H1 (cell line): ENCODE measurements at regions not wholly inside any gene's neighbourhood (a gene's known extent, or its start where the extent isn't known, plus 50 kb on each side); places are given as distances from the start of the nearest gene placed in this dataset.

Experiments
- CTCF ChIA-PET: fragments of 300-600 bp; sonication (Branson Sonifier 250); formaldehyde crosslinking; loops from one replicate; lab custom pipeline; 2021; ENCODE audit not compliant: partially characterized antibody; lab: Charles Lee
- POLR2A ChIA-PET: fragments of 300-600 bp; sonication (Branson Sonifier 250); formaldehyde crosslinking; loops from one replicate; lab custom pipeline; 2021; ENCODE audit warnings: inconsistent platforms; ENCODE audit not compliant: partially characterized antibody; lab: Charles Lee
- DNase-seq, 2 experiments: peaks; one replicate each; pipeline versions ENCODE4 v3.0.0 to v3.0.0-alpha.2; 2010 to 2022; ENCODE audit warnings: low spot score in 2 of 2, low read depth in 1 of 2, mixed read lengths in 1 of 2
- FAIRE-seq: peaks from 2 replicates; lab custom pipeline; 2011; peaks lifted over from hg19 to GRCh38; lab: Jason Lieb, UNC
- H2AFZ ChIP-seq: 2 replicates; pipeline ENCODE4 v1.8.1; 2012; ENCODE audit warnings: low read length, inconsistent platforms
- H2AK5ac ChIP-seq: 2 replicates; pipeline ENCODE4 v1.6.1; 2013; ENCODE audit warnings: low read depth, low read length
- H2BK120ac ChIP-seq: replicated peaks from 2 replicates; pipeline ENCODE3; 2013; ENCODE audit warnings: low read depth, low read length, inconsistent platforms
- H2BK12ac ChIP-seq: 2 replicates; pipeline ENCODE4 v1.6.1; 2013; ENCODE audit warnings: low read depth, low read length
- H2BK15ac ChIP-seq: 2 replicates; pipeline ENCODE4 v1.6.1; 2013; ENCODE audit warnings: low read length
- H2BK20ac ChIP-seq: 2 replicates; pipeline ENCODE4 v1.6.1; 2013; ENCODE audit warnings: low read length
- H2BK5ac ChIP-seq: 2 replicates; pipeline ENCODE4 v1.6.1; 2013; ENCODE audit warnings: low read depth, low read length
- H3K14ac ChIP-seq: 2 replicates; pipeline ENCODE4 v1.6.1; 2013; ENCODE audit warnings: inconsistent platforms; ENCODE audit not compliant: insufficient read length
- H3K18ac ChIP-seq: 2 replicates; pipeline ENCODE4 v1.6.1; 2013; ENCODE audit warnings: low read length; ENCODE audit errors: extremely low read depth
- H3K23ac ChIP-seq: 2 replicates; pipeline ENCODE4 v1.6.1; 2013; ENCODE audit warnings: inconsistent platforms; ENCODE audit not compliant: insufficient read length
- H3K23me2 ChIP-seq: 2 replicates; pipeline ENCODE4 v1.6.1; 2013; ENCODE audit warnings: low read depth, low read length
- H3K27ac ChIP-seq: 2 replicates; pipeline ENCODE4 v1.6.1; 2011; ENCODE audit warnings: low read depth, low read length, inconsistent platforms
- H3K27me3 ChIP-seq, 4 experiments: replicated peaks in 1 of 4; 1 replicate in 1 of 4; 2 replicates in 3 of 4; pipeline versions ENCODE4 v1.6.1 to v1.8.1; 2011 to 2013; ENCODE audit warnings: low read length in 3 of 4, mild to moderate bottlenecking in 3 of 4, inconsistent platforms in 2 of 4, mixed read lengths in 2 of 4, moderate library complexity in 1 of 4; ENCODE audit not compliant: control insufficient read depth in 3 of 4, insufficient read depth in 3 of 4; ENCODE audit errors: extremely low read depth in 1 of 4
- H3K36me3 ChIP-seq, 4 experiments: 2 replicates each; pipeline versions ENCODE4 v1.6.1 to v1.8.1; 2011 to 2013; ENCODE audit warnings: mild to moderate bottlenecking in 4 of 4, low read length in 3 of 4, moderate library complexity in 2 of 4, control low read depth in 1 of 4, inconsistent platforms in 1 of 4; ENCODE audit not compliant: insufficient read depth in 4 of 4, control insufficient read depth in 2 of 4
- H3K4ac ChIP-seq: replicated peaks from 2 replicates; pipeline ENCODE3; 2013; ENCODE audit warnings: low read length, low read depth, mixed read lengths, inconsistent platforms; ENCODE audit not compliant: insufficient read length
- H3K4me1 ChIP-seq, 4 experiments: replicated peaks in 1 of 4; 1 replicate in 1 of 4; 2 replicates in 3 of 4; pipeline versions ENCODE4 v1.6.1 to v1.8.1; 2011 to 2013; ENCODE audit warnings: low read length in 3 of 4, inconsistent platforms in 2 of 4, mixed read lengths in 1 of 4; ENCODE audit not compliant: insufficient read depth in 4 of 4, control insufficient read depth in 3 of 4
- H3K4me2 ChIP-seq, 2 experiments: 2 replicates each; pipeline versions ENCODE4 v1.6.1 to v1.8.1; 2011 to 2013; ENCODE audit warnings: low read depth in 2 of 2, low read length in 2 of 2, control low read depth in 1 of 2, inconsistent platforms in 1 of 2, mild to moderate bottlenecking in 1 of 2; ENCODE audit not compliant: insufficient read depth in 1 of 2
- H3K4me3 ChIP-seq, 4 experiments: fragments of 200-600, 300-600 bp in 1 of 4; sonication (generic), shearing (Covaris generic), sonication (Bioruptor Twin) in 1 of 4; 2 replicates each; pipeline versions ENCODE4 v1.5.1 to v1.8.1; 2011 to 2016; ENCODE audit warnings: low read length in 4 of 4, low read depth in 3 of 4, control low read depth in 2 of 4, inconsistent platforms in 2 of 4, mild to moderate bottlenecking in 2 of 4, mixed read lengths in 1 of 4, moderate library complexity in 1 of 4; ENCODE audit not compliant: insufficient read depth in 2 of 4; ENCODE audit errors: extremely low read depth in 1 of 4
- H3K56ac ChIP-seq: replicated peaks from 2 replicates; pipeline ENCODE3; 2013; ENCODE audit warnings: low read depth, mild to moderate bottlenecking, mixed read lengths, low read length, inconsistent platforms; ENCODE audit not compliant: insufficient read length
- H3K79me1 ChIP-seq: 2 replicates; pipeline ENCODE4 v1.6.1; 2013; ENCODE audit warnings: low read depth, low read length, control low read depth
- H3K79me2 ChIP-seq, 2 experiments: 2 replicates each; pipeline versions ENCODE4 v1.6.1 to v1.8.1; 2012 to 2013; ENCODE audit warnings: low read length in 2 of 2, mild to moderate bottlenecking in 2 of 2, inconsistent platforms in 1 of 2; ENCODE audit not compliant: insufficient read depth in 2 of 2, control insufficient read depth in 1 of 2
- H3K9ac ChIP-seq, 4 experiments: replicated peaks in 1 of 4; 1 replicate in 1 of 4; 2 replicates in 3 of 4; pipeline versions ENCODE4 v1.6.1 to v1.8.1; 2011 to 2013; ENCODE audit warnings: low read depth in 3 of 4, low read length in 3 of 4, control low read depth in 2 of 4, mild to moderate bottlenecking in 2 of 4, moderate library complexity in 2 of 4, inconsistent platforms in 1 of 4; ENCODE audit errors: extremely low read depth in 1 of 4
- H3K9me3 ChIP-seq, 2 experiments: 2 replicates each; pipeline versions ENCODE4 v1.6.1 to v1.8.1; 2012 to 2013; ENCODE audit warnings: mild to moderate bottlenecking in 2 of 2, moderate library complexity in 2 of 2, control low read depth in 1 of 2, inconsistent platforms in 1 of 2, low read depth in 1 of 2, low read length in 1 of 2, mixed read lengths in 1 of 2; ENCODE audit not compliant: insufficient read depth in 2 of 2
- H4K20me1 ChIP-seq, 2 experiments: replicated peaks in 1 of 2; 2 replicates each; pipeline versions ENCODE3 to v1.8.1; 2011 to 2013; ENCODE audit warnings: inconsistent platforms in 2 of 2, low read length in 2 of 2, mild to moderate bottlenecking in 1 of 2; ENCODE audit not compliant: insufficient read depth in 2 of 2, control insufficient read depth in 1 of 2
- H4K5ac ChIP-seq: 2 replicates; pipeline ENCODE4 v1.6.1; 2013; ENCODE audit warnings: low read length, low read depth, mixed read lengths, inconsistent platforms; ENCODE audit not compliant: insufficient read length
- H4K8ac ChIP-seq: 2 replicates; pipeline ENCODE4 v1.8.0; 2013; ENCODE audit warnings: mild to moderate bottlenecking, moderate library complexity, low read length, inconsistent platforms; ENCODE audit not compliant: insufficient read depth; ENCODE audit errors: extremely low read depth
- H4K91ac ChIP-seq: replicated peaks from 2 replicates; pipeline ENCODE3; 2013; ENCODE audit warnings: low read length, mixed read lengths, inconsistent platforms; ENCODE audit not compliant: insufficient read length
- CHD1 ChIP-seq: IDR thresholded peaks from 2 replicates; pipeline ENCODE4 v1.6.1; 2012; ENCODE audit warnings: low read depth, low read length, improper control_type of control experiment
- KDM1A ChIP-seq: fragments of 200-600, 300-600 bp; sonication (generic); IDR thresholded peaks from 2 replicates; pipeline ENCODE4 v1.7.1; 2016; ENCODE audit warnings: mild to moderate bottlenecking, low read length, borderline replicate concordance
- WGBS, 2 experiments: shearing (Covaris generic) in 1 of 2; methylation state at CpG; one replicate each; pipeline versions ENCODE4 v1.1.6 to v1.1.7; 2013 to 2015; ENCODE audit warnings: low lambda C conversion rate in 2 of 2, mixed read lengths in 2 of 2, inconsistent platforms in 1 of 2, low coverage in 1 of 2, missing lambda C conversion rate in 1 of 2; ENCODE audit not compliant: insufficient replicate concordance in 2 of 2, insufficient coverage in 1 of 2, insufficient read length in 1 of 2; ENCODE audit errors: extremely low coverage in 1 of 2, missing lambda C conversion rate in 1 of 2; 5-methylcytosine and 5-hydroxymethylcytosine counted together

DNA sequence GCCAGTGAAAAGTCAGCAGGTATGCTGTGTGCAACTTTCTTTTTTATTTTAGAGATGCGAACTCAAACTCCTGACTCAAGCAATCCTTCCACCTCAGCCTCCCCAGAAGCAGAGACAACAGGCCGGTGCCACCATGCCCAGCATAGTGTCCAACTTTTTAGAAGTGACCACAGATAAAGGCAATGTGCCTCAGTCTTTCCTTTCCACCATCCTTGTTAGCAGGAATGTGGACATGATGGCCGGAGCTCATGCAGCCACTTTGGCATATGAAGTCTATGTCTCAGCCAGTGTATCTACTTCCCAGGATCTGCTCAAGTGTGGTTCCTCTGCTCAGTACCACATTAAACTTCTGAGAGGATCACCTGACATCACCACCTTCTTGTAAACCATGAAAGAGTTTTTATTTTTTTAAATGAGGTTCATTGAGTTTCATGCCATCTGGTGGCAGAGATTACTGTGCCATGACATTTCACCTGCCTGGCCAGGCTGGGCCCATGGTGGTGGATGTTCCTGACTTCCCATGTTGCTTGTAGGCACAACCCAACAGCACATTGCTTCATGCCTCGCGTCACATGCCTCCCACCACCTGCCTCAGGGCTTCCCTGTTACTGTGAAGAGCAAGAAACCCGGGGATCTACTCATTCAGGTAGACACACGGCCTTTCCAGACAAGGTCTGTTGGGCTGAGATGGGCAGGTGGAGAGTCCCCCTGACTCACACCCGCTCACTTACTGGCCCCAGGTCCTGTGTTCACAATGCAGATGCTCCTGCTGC is 216.5 kb downstream of the LY86 start:
- whole genome bisulfite sequencing, 2 experiments = 87% methylated on average over 8 of the region's 8 CpGs; no CpG with 5 or more reads in 1 of the 2 experiments
- ChIA-PET POLR2A (no interaction called here), CTCF (interaction anchor here (1.1 to 4.1 kb wide), 2 partner anchors 17 to 46 kb away, joined by 3 to 11 read pairs; no protein-coding TSS in a partner anchor)
- H3K23me2 ChIP-seq = peaks cover 4% of the 10 kb centered on the region; the same call in 1 of the 2 replicates
- H3K27me3 ChIP-seq = no peaks in the 10 kb centered on the region
- no peak overlapping the region for H4K5ac ChIP-seq
- H3K27ac ChIP-seq = no peak overlapping the region
- H3K14ac ChIP-seq = no peak overlapping the region
- no peak overlapping the region for H3K18ac ChIP-seq
- H3K36me3 ChIP-seq = no peaks in the 10 kb centered on the region
- H2BK20ac ChIP-seq = no peak overlapping the region
- no peak overlapping the region for H4K8ac ChIP-seq
- no peak overlapping the region for H2AK5ac ChIP-seq
- H2AFZ ChIP-seq = no peak overlapping the region
- H2BK12ac ChIP-seq = no peak overlapping the region
- H2BK15ac ChIP-seq = no peak overlapping the region
- H3K23ac ChIP-seq = no peak overlapping the region
- H3K79me1 ChIP-seq = no peaks in the 10 kb centered on the region
- H3K56ac ChIP-seq = no peak overlapping the region
- no peak for FAIRE-seq
- no peak overlapping the region for H4K91ac ChIP-seq
- H2BK120ac ChIP-seq = no peak overlapping the region
- H3K4ac ChIP-seq = no peak overlapping the region
- no peaks in the 10 kb centered on the region for H3K79me2 ChIP-seq
- H3K9me3 ChIP-seq = no peaks in the 10 kb centered on the region
- no peak overlapping the region for H3K9ac ChIP-seq
- H2BK5ac ChIP-seq = no peak overlapping the region
- no peak overlapping the region for H3K4me2 ChIP-seq
- H4K20me1 ChIP-seq = no peaks in the 10 kb centered on the region
- TF ChIP-seq KDM1A (peak; percentile 87; the same call in 1 of the 2 replicates), CHD1 (no peak)
- H3K4me1 ChIP-seq = no peaks in the 10 kb centered on the region
- no peak overlapping the region for H3K4me3 ChIP-seq
- no peak for DNase-seq
